HG02759 (cell line): ENCODE measurements at regions not wholly inside any gene's neighbourhood (a gene's known extent, or its start where the extent isn't known, plus 50 kb on each side); places are given as distances from the start of the nearest gene placed in this dataset.
"Not testable (repeated sequence)": the region's sequence is repeated elsewhere in the genome, so short reads cannot be mapped to it uniquely, and the experiment has no call there.

Experiments
- ATAC-seq: cut with Tn5 transposase; IDR thresholded peaks from one replicate; pipeline ENCODE4 v1.9.1; 2021; ENCODE audit warnings: mild to moderate bottlenecking, moderate library complexity; ENCODE audit not compliant: unreplicated experiment

GRCh38 chr21:18803624-18804023 lies 400.0 kb upstream of the TMPRSS15 start:
- no peak for ATAC-seq

GRCh38 chr21:18810136-18810535 lies 406.6 kb upstream of the TMPRSS15 start:
- no peak for ATAC-seq

DNA sequence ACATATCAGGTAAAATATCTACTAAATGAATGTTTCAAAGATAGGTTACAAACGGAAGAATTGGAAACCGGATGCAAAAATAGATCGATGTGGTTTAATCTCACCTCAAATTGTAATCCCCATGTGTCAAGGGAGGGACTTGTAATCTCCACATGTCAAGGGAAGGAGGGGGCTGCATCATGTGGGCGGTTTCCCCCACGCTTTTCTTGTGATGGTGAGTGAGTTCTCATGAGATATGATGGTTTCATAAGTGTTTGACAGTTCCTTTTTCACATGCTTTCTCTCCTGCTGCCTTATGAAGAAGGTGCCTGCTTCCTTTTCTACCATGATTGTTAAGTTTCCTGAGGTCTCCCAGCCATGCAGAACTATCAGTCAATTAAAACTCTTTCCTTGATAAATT lies 408.7 kb upstream of the TMPRSS15 start:
- ATAC-seq = no peak

- ATAC-seq = no peak
Observed at GRCh38 chr21:18819507-18819906, 415.9 kb upstream of the TMPRSS15 start.

- ATAC-seq = no peak
Observed at GRCh38 chr21:18826562-18826961, 423.0 kb upstream of the TMPRSS15 start.

- ATAC-seq = no peak
Observed at GRCh38 chr21:18831942-18832676, 428.5 kb upstream of the TMPRSS15 start.

GRCh38 chr21:18832950-18833349 lies 429.4 kb upstream of the TMPRSS15 start:
- ATAC-seq = no peak

DNA sequence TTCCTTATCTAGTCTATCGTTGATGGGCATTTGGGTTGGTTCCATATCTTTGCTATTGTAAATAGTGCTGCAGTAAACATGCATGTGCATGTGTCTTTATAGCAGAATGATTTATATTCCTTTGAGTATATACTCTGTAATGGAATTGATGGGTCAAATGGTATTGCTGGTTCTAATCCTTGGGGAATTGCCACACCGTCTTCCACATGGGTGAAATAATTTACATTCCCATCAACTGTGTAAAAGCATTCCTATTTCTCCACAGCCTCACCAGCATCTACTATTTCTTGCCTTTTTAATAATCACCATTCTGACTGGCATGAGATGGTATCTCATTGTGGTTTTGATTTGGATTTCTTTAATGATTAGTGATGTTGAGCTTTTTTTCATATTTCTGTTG lies 430.5 kb upstream of the TMPRSS15 start:
- not testable (repeated sequence) for ATAC-seq

DNA sequence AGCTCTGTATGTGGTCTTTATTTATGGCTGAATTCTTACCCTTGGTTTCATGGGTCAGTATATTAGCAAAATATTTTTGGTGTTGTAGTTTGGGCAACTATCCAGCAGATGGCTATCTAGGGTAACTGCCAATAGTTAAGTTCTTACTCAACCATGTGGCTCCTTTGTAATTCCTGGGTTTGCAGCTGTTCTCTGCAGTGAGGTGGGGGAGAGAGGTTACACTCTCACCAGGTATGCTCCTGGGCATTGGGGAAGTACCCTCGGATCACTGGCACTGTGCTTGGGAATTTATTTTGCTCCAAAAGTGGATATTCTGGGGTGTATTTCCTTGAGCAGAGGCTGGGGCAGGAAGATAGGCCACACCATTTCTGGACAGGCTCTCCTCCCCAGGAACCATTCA lies 436.7 kb upstream of the TMPRSS15 start:
- ATAC-seq = peak; percentile 62

- ATAC-seq = not testable (repeated sequence)
Observed at GRCh38 chr21:18857606-18858005, 454.0 kb upstream of the TMPRSS15 start.

DNA sequence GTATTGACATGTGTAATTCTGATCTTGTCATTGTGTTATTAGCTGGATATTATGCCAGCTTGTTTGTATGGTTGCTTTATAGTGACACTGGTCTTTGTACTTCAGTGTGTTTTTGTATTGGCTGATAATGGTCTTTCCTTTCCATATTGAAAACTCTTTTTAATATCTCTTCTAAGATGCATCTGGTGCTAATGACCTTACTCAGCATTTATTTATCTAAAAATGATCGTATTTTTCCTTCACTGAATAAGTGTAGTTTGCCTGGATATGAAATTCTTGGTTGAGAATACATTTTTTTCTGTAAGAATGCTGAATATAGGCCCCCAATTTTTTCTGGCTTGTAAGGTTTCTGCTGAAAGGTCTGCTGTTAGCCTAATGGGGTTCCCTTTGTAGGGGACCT lies 465.5 kb upstream of the TMPRSS15 start:
- no peak for ATAC-seq

- no peak for ATAC-seq
Observed at GRCh38 chr21:18877917-18878316, 474.3 kb upstream of the TMPRSS15 start.

DNA sequence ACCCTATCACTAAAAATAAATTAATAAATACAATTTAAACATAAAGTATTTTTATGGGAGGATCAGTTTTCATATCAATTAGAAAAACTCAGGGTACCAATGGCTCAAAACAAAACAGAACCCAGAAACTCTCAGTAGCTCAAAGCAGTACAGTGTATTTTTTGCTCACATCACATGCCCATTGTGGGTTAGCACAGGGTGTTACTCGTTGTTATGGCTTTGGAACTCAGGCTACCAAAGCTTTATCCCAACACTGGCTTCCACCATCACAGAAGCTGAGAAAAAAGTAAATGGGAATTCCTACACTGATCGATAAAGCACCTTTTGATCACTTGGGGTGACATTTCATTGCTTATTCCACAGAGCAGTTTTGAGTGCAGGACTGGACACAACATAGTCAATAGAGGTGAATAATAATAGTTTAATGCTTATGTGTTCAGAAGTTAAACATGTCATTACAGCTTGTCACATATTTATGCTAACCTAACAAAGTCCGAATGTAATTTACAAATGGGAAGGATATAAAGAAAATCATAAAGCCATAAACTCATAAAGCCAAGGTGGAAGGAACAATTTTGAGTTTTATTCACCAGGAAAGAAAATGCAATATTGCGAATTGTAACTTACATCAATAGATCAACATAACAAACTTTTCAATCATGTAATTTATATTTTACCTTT lies 484.5 kb upstream of the TMPRSS15 start:
- ATAC-seq = no peak

DNA sequence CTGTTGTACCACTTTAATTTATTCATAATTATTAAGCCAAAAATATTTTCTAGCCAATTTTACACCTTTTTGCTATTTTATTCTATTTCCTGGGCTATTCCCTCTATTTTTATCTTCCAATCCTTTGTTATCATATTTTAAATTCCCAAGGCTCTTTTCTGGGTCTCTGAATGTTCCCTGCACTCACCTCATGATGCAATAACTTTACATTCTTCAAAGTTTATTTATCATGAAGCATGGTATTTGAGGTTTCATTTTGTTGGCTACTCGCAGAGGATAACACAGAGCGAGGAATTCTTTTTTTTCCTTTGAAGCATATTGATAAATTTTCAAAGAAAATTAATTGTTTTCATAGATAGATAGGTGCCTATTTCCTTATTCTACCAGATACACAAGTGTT lies 489.8 kb upstream of the TMPRSS15 start:
- no peak for ATAC-seq

DNA sequence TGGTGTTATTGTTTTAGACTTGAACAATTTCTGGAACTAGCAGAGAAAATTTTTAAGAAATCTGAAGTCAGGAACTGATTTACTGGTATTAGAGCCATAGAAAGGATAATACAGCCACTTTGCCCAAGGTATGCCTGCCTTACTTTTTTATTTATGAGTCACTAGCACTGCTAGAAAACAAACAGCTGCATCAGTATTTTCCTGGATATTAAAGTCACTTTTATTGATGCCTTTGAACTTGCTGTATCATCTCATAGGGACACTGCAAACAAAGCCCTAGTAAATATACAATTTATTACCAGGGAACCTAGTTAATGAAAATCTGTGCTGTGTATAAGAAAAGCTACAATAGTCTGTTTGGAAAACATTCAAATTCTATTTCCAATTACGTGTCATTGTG lies 490.8 kb upstream of the TMPRSS15 start:
- no peak for ATAC-seq

- no peak for ATAC-seq
Observed at GRCh38 chr21:18899261-18899660, 495.7 kb upstream of the TMPRSS15 start.

DNA sequence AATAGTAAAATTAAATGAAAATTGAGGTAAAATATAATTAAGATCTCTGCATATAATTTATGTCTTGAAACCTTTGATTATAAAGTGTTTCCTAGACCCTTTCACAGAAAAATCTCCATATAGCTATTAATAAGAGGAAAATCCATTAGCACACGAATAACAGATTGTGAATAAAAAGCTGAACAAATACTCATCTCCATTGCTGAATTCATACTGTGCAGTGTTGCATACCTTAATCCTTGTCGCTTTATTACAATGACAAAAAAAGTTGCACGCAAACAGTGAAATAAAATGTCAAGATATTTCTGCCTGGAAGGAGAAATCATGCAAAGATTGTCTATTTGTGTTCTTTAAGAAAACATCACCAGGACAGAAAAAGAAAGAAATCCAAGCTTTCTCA lies 499.1 kb upstream of the TMPRSS15 start:
- no peak for ATAC-seq

DNA sequence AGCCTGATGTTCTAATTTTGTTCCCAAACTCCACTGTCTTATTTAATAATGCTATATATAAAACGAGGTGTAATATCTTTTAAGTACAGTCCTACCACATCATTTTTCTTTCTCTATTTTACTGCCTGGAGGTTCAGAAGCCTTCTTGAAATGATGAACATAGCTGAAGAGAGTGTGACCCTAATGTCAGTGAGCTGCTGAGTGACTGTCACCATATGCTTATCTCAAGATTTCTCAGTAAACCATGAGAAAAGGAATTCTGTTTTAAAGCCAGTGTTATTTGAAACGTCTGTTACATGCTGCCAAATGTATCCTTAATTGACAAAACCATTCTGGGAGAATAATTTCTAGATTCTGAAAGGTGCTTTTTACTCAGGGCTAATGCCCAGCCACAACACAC lies 503.5 kb upstream of the TMPRSS15 start:
- no peak for ATAC-seq

DNA sequence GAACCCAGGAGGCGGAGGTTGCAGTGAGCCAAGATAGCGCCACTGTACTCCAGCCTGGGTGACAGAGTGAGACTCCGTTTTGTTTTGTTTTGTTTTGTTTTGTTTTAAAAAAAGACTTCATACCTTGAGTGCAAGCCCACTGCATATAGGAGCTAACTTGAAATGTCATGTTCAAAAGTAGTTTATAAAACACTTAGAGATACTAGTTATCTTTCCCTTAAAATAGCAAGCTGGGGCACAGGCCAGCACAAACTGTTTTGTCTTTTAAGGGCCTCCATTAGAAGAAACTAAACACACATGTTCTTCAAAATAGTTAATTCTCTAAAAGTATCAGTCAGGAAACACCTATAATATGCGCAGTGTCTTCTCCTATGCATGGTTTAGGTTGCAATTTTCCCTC lies 505.1 kb upstream of the TMPRSS15 start:
- ATAC-seq = no peak

GRCh38 chr21:18913914-18914313 lies 510.3 kb upstream of the TMPRSS15 start:
- ATAC-seq = no peak

GRCh38 chr21:18914570-18914969 lies 511.0 kb upstream of the TMPRSS15 start:
- ATAC-seq = no peak

DNA sequence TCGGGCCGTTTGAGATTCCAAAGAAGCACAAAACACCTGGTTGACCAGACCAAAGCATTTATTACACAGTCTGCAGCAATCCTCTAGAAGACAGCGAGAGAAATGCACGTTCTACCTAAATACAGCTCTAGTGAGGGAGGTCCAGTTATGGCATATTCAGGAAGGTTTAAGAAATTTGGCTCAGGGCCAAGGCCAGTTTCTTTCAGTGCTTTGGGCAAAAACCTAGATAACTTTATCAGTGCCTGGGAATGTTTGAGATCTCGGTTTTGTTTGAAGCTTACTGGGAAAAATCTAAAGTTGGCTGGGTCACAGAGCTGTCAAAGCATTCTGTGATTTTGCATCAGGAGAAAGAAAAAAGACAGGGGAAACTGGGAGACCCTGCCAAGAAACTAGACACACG lies 514.0 kb upstream of the TMPRSS15 start:
- ATAC-seq = no peak

DNA sequence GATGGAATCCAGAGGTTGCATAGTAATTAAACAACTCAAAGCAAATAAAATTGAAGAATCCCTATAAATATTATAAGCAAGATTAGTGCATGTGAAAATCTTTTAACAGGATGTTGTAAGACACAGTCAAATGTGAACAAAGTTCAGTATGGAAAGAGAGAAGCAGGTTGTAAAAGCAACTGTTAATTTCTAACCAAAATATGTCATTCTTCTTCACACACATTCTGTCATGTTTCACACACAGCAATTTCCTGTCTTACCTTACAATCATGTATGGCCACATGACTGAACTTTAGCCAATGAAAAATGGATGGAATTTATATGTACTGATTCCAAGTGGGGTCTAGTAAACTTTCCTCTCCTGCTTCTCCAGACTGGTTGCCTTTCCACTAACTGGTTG lies 527.7 kb upstream of the TMPRSS15 start:
- ATAC-seq = no peak
